GM18505 (cell line): ENCODE measurements at regions not wholly inside any gene's neighbourhood (a gene's known extent, or its start where the extent isn't known, plus 50 kb on each side); places are given as distances from the start of the nearest gene placed in this dataset.

Source experiments
- ATAC-seq: cut with Tn5 transposase; IDR thresholded peaks from one replicate; pipeline ENCODE4 v1.9.1; 2021; ENCODE audit not compliant: unreplicated experiment
- POLR2A ChIP-seq: IDR thresholded peaks from 4 replicates; pipeline ENCODE4 v1.6.1; 2011; ENCODE audit warnings: borderline replicate concordance; ENCODE audit not compliant: insufficient read depth, insufficient read length; ENCODE audit errors: extremely low read depth

DNA sequence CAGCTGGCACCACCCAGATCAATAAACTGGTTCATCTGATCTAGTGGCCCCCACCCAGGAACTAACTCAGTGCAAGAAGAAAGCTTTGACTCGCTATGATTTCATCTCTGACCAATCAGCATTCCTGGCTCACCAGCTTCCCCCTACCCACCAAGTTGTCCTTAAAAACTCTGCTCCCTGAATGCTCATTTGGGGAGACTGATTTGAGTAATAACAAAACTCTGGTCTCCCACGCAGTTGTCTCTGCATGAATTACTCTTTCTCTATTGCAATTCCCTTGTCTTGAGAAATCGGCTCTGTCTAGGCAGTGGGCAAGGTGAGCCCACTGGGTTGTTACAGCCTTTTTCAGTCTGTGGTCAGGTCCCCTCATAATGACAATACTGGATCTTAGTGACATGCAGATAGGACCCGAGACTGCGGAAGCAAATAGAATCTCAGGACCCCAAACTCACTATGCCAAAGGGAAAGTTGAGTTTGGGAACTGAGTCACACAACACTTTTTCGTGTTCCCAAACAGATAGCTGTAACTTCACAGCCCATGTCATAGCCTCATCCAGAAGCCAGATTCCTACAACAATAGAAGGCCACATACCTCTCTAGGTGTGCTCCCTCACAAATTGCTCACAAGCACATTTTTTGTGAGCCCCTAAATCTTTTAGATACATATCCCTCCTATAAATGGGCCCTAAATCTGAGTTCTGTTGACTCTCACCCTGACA is 175.2 kb upstream of the RAI14 start:
- TF ChIP-seq POLR2A, result no peak
- ATAC-seq, result no peak

DNA sequence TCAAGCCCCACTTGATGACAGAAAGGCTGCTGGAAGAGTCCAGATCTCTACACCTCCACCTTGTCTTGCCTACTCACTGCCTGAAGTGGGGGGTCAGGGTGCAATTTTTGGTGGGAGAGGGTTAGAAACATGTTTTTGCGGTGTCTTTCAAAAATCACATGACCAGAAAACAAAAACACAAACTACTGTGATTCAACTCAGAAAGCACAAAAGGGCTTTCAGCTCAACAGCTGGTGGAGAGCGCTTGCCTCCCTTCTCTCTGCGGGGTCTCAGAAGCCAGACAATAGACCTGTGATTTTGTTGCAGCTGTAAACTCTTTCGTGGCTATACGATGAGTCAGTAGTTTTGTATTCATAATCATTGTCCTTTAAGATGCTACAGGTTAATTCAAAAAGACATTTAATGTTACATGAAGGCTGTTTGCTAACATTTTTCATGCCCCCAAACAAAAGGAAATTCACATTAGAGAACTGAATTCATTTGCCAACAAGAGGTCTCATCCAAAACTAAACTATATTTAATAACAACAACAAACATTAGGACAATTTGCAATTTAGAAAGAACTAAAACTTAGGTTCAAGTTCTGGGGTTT is 172.6 kb upstream of the RAI14 start:
- TF ChIP-seq POLR2A, result no peak

DNA sequence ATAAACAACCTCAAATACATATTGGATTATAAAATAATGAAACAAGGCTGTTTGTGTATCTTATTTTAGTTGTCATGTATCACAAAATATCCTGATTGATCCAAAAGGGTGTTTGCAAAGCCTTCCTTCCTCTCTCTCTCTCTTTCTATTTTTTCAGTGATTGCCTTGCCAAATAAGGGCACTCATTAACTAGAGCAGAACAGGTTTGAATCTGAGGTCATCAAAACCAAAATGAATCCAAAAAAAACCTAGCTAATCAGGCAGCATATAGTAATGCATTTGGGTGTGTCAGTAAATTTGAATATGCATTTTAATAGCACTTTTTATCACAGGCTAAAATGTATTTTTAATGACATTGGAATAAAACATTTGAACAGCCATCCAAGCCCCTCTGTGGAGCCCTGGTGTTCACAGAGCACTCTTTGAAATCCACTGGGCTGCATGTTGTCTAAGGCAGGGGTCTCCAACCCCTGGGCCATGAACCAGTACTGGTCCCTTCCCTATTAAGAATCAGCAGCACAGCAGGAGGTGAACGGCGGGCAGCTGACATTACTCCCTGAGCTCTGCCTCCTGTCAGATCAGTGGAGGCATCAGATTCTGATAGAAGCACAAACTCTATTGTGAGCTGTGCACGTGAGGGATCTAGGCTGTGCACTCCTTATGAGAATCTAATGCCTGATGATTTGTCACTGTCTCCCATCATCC is 171.8 kb upstream of the RAI14 start:
- TF ChIP-seq POLR2A, result no peak
- ATAC-seq, result no peak

More for the DNA sequence above, 172.6 kb upstream of the RAI14 start:
- no peak for ATAC-seq

DNA sequence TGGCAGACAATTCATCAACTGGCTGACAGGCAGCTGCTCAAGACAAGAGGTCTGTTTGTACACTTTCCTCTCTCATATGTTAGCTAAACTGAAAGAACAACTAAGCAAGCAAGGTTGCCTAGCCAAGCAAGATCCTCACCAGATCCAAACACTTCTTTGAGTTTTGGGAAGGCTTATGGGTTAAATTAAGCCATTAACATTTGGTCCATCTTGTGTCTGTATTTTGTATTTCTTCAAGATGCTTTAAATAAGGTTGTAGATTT is 170.4 kb upstream of the RAI14 start:
- no peak for TF ChIP-seq POLR2A
- no peak for ATAC-seq

DNA sequence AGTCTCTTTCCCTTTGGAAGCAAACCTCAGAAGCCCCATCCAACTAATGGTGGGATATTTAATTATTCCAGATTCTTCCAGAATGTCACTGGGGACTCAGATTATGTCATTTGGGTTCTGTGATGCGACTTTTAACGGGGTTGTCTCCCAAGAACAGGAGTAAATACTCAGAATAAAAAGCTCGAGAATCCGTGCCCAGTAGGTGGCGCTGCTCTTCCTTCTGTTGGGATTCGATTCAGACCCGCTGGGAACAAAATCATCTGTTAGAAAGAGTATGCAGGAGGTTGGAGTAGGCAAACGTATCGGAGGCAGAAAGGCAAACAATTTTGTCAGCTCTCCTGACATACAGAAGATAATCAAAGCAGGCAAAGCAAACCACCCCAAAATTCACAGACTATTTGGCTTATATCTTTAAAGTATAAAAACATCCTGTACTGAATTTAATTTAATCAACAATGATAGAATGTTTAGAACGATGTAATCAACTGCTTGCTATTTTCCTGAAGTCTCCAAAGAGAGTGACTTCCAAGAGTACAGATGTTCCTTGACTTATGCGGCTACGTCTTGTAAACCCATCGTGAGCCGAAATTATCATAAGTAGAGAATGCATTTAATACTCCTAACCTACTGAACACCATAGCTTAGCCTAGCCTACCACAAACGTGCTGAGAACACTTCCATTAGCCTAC is 169.8 kb upstream of the RAI14 start:
- TF ChIP-seq POLR2A, result no peak
- ATAC-seq, result no peak

DNA sequence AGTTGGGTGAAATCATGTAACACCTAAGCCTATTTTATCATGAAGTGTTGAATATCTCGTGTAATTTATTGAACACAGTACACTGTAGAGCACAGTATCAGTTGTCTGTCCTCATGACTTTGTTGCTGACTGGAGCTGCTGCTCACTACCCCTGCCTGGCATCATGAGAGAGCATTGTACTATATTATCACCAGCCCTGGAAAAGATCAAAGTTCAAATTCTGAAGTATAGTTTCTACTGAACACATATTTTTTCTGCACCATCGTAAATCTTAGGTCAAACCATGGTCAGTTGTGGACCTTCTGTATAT is 169.3 kb upstream of the RAI14 start:
- TF ChIP-seq POLR2A, result no peak
- ATAC-seq, result no peak

DNA sequence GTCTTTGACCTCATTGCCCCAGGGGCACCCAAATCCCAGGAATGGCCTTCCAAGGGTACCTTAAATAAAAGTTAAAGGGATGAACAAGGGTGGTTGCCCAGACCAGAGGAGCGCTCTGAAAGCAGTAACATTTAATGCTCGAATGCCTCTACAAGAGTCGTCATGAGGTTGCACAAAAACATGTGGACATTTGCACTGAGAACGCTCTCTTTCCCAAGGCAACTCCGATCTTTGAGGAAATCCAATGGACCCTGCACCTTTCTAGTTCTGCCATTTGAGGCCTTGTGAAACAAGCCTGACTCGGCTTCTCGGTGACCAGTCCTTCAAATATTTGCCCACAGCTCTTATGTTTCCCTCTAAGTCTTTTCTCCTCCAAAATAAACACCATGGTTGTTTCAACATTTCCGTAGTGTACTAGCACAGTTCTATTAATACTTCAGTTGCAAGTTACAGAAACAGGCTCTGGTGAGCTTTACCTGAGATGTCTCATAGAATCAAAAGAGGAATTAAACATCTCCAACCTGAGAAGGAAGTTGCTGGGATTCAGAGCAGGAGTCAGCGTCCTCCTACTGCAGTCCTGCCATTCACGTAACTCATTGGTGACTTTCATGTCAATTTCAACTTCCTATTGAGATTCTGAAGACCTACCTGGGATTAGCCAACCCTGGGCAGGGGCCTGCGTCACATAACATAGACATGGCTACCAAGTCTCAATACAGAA is 168.8 kb upstream of the RAI14 start:
- ATAC-seq, result no peak
- no peak for TF ChIP-seq POLR2A

DNA sequence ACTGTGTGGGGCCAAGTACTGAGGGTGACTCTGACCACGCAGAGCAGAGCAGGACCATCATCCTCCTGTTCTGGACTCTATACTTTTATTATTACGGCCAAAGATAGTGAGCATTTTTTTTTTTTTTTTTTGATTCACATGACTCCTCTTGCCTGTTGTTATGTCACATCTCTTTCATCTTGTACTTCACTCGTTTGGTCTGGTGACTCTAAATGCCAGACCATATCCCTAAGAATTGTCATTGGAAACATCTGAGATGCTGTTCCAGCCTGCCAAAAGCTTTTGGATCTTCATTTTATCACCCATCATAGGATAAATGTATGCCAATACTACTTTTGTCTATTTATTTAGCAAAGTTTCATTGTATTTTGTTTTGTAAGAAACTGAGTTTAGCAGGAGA is 168.2 kb upstream of the RAI14 start:
- no peak for TF ChIP-seq POLR2A
- no peak for ATAC-seq

DNA sequence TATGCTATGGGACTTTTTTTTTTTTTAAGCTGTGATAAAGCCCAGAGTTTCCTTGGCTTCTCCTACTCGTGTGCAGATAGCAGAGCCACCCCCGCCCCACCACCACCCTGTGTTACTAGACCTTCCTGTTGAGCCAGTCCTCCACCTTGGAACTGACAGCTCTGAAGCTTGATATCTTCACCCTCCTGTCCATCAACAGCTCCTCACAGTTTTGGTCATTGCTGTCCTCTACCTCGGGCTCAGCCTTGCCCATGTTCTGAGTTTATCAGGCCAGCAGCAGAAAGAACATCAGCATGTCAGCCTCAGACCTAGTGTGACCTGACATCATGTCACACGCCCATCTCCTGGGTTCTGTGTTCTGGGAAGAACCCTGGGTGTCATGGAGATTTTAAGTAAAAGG is 167.1 kb upstream of the RAI14 start:
- TF ChIP-seq POLR2A, result no peak
- ATAC-seq, result no peak

DNA sequence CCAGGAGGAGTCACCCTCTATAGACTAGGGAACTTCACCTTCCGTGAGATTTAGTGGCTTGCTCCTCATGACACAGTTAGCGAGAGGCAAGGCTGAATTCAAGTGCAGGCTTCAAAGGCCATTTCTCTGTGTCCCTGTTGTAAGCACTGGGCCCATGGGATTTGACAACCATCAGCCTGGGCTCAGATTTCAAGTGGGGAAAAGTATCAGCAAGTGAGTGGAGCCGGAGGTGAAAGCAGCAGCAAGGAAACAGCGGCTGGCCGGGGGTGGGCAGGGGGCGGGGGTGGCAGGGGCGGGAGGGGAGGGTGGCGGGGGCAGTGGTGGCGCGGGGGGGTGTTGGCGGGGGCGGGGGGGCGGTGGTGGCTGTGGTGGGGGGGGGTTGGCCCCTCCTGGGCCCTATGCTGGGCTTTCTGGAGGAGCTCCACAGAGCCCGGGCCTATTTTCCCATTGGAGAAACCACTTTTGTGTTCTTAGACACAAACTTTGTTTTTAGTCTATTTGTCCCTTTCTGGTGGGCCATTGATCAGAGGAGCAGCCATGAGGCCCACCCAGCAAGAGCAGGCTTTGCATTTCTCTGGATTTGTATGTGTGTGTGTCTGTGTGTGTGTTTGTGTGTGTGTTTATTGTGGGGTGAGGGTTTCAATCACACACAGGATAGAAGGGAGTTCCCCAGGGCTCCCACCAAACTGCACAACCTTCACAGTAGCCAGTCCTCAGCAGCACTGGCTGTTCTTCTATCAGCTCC is 165.4 kb upstream of the RAI14 start:
- no peak for ATAC-seq

DNA sequence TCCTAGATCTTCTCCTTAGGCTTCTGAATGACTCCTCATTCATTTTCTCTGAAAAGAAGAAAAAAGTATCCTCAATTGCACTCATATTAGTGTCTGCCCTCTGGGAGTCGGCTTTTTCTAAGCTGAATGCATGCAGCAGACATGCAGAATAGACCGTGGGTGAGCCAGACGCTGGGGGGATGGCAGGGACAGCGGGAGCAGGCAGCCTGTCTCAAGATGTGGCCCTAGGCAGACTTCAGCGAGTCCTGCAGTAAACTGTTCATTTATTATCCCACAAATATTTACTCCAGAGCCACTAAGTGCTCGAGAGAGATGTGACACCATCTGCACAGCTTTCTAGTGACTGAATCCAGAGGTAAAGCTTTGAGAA is 164.9 kb upstream of the RAI14 start:
- ATAC-seq, result no peak
- TF ChIP-seq POLR2A, result no peak

More for the DNA sequence above, 165.4 kb upstream of the RAI14 start:
- TF ChIP-seq POLR2A, result no peak

DNA sequence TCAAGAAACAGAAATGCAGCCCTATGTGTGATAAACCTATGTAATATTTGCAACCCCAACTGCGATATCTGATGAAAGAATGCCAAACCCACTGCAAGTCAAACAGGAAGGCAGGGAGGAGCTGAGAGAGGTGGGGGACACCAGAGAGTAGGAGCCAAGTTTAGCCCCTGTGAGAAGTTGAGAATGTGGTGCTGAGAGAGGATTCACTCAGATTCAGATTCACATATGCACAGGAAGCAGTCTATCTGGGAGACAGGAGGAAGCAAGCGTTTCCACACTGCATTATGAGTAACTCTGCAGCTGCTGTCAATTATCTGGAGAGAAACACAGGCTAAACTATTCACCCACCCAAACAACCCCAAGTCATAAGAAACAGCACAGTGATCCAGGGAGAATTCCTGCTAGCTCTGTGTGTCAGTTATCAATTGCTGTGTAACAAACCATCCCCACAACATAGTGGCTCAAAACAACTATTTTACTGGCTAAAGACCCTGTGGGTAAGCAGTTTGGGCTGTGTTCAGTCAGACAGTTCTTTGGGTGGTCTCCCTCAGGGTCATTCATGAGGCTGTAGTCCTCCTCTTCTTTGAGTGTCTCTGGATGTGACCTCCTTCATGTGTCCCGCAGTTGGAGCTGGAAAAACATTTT is 161.9 kb upstream of the RAI14 start:
- no peak for ATAC-seq
- TF ChIP-seq POLR2A, result no peak
